Erythroblast (primary cell): ENCODE measurements at regions not wholly inside any gene's neighbourhood (a gene's known extent, or its start where the extent isn't known, plus 50 kb on each side); places are given as distances from the start of the nearest gene placed in this dataset.

Source experiments
- GATA1 ChIP-seq: IDR thresholded peaks from 2 replicates; pipeline ENCODE4 v1.6.1; 2011; ENCODE audit warnings: low read depth, mild to moderate bottlenecking, control low read depth, low read length, moderate library complexity
- POLR2A ChIP-seq: IDR thresholded peaks from 2 replicates; pipeline ENCODE4 v1.6.1; 2011; ENCODE audit warnings: mild to moderate bottlenecking, low read length

GRCh38 chr13:44255771-44256364 lies 117.8 kb upstream of the SERP2 start:
- TF ChIP-seq POLR2A (no peak), GATA1 (no peak)
